ENCODE measurements at regions not wholly inside any gene's neighbourhood (a gene's known extent, or its start where the extent isn't known, plus 50 kb on each side); places are given as distances from the start of the nearest gene placed in this dataset.
"Not testable (repeated sequence)": the region's sequence is repeated elsewhere in the genome, so short reads cannot be mapped to it uniquely, and the experiment has no call there.

GRCh38 chr22:22296047-22296446 is 51.5 kb downstream of the VPREB1 start:
- not testable (repeated sequence) for DNase-seq (ENCODE audit: low read depth)

GRCh38 chr22:22297159-22297793 is 52.7 kb downstream of the VPREB1 start:
- DNase-seq (ENCODE audit: low read depth): not testable (repeated sequence)

GRCh38 chr22:22297794-22298653 is 53.4 kb downstream of the VPREB1 start:
- not testable (repeated sequence) for DNase-seq (ENCODE audit: low read depth)

DNA sequence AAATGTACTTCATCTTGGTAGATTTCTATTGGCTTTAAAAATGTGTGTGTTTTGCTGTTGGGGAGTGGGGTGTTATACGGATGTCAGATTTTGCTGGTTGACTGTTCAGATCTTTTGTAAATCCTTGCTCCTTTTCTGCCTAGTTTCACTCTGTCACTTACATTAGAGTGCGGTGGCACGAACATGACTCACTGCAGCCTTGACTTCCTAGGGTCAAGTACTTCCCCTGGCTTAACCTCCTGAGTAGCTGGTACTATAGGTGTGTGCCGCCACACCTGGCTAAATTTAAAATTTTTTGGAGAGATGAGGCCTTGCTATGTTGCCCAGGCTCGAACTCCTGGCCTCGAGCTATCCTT is 54.0 kb downstream of the VPREB1 start:
- DNase-seq (ENCODE audit: low read depth): not testable (repeated sequence)

GRCh38 chr22:22300511-22300910 is 55.9 kb downstream of the VPREB1 start:
- not testable (repeated sequence) for DNase-seq (ENCODE audit: low read depth)

GRCh38 chr22:22300946-22301345 is 56.4 kb downstream of the VPREB1 start:
- DNase-seq (ENCODE audit: low read depth): not testable (repeated sequence)

DNA sequence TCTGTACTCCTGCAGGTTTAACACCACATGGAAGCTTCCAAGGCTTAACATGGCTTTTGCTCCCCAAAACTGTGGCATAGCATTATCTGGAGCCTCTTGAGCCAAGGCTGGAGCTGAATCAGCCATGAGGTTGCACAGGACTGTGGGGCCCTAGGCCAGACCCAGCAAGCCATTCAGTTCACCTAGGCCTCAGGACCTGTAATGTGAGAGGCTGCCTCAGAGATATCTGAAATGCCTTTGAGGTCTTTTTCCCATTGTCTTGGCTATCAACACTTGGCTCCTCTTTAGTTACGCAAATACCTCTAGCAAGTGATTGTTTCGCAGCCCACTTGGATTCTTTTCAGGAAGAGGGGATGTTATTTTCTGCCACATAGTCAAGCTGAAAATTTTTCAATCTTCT is 72.0 kb downstream of the VPREB1 start:
- no peak for DNase-seq (ENCODE audit: low read depth)

- no peak for DNase-seq (ENCODE audit: low read depth)
Observed at GRCh38 chr22:22318723-22319465, 74.3 kb downstream of the VPREB1 start.

GRCh38 chr22:22321743-22322611 is 77.4 kb downstream of the VPREB1 start:
- DNase-seq (ENCODE audit: low read depth): not testable (repeated sequence)

GRCh38 chr22:22322792-22323191 is 78.2 kb downstream of the VPREB1 start:
- no peak for DNase-seq (ENCODE audit: low read depth)

GRCh38 chr22:22327723-22328122 is 83.1 kb downstream of the VPREB1 start:
- DNase-seq (ENCODE audit: low read depth): no peak

DNA sequence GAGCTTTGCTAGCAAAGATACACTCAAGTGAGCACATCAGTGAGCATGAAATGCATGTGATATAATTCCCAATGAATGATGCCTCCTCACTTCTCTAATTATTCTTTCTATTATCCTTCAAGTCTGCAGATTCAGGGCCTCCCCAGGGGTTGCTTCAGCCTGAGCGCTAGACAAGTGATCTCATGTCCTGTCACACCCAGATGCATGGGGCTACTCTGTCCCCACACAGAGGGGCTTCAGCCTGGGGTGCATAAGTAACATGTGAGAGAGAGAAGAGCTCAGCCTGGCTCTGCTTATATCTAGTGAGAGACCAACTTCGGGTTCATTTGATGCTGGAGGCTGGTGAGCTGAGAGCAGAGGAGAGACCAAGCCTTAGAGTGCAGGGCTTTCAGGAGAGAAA is 85.2 kb downstream of the VPREB1 start:
- no peak for DNase-seq (ENCODE audit: low read depth)

GRCh38 chr22:22335640-22336039 is 91.1 kb downstream of the VPREB1 start:
- not testable (repeated sequence) for DNase-seq (ENCODE audit: low read depth)

DNA sequence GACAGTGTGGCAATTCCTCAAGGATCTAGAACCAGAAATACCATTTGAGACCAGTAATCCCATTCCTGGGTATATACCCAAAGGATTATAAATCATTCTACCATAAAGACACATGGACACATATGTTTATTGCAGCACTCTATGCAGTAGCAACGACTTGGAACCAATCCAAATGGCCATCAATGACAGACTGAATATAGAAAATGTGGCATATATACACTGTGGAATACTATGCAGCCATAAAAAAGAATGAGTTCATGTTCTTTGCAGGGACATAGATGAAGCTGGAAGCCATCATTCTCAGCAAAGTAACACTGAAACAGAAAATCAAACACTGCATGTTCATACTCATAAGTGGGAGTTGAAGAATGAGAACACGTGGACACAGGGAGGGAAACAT is 91.7 kb downstream of the VPREB1 start:
- DNase-seq (ENCODE audit: low read depth): not testable (repeated sequence)

DNA sequence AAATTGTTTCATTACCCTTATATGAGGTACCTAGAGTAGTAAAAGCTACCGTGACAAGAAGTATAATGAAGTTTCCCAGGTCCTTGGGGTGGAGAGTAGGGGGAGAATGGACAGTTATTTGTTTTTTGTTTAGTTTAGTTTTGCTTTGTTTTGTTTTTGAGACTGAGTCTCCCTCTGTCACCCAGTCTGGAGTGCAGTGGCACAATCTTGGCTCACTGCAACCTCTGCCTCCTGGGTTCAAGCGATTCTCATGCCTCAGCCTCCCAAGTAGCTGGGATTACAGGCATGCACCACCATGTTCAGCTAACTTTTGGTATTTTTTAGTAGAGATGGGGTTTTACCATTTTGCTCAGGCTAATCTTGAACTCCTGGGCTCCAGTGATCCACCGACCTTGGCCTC is 94.2 kb downstream of the VPREB1 start:
- DNase-seq (ENCODE audit: low read depth): not testable (repeated sequence)

GRCh38 chr22:22341736-22342135 is 97.2 kb downstream of the VPREB1 start:
- no peak for DNase-seq (ENCODE audit: low read depth)

GRCh38 chr22:22342697-22343580 is 98.4 kb downstream of the VPREB1 start:
- no peak for DNase-seq (ENCODE audit: low read depth)

- no peak for DNase-seq (ENCODE audit: low read depth)
Observed at GRCh38 chr22:22343581-22344296, 99.2 kb downstream of the VPREB1 start.

GRCh38 chr22:22344430-22344829 is 99.8 kb downstream of the VPREB1 start:
- no peak for DNase-seq (ENCODE audit: low read depth)

DNA sequence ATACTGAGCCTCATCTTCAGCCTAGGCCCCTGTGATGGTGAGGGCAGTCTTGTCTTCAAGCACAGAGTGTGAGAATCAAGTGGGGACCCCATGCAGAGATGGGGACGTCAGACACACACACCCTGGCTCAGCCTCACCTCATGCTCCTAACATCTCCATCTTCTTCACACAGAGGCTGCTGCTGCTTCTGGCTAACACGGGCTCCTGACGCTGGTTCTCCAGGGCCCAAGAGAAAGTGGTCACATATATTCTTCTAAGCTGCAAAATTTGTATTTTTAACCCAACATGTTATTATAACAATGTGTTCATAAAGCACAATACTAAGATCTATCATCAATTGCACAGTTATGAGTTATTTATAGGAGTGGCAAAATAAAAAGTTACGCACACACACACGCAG is 101.2 kb downstream of the VPREB1 start:
- no peak for DNase-seq (ENCODE audit: low read depth)
